ENCODE measurements at regions not wholly inside any gene's neighbourhood (a gene's known extent, or its start where the extent isn't known, plus 50 kb on each side); places are given as distances from the start of the nearest gene placed in this dataset.

GRCh38 chr12:3341594-3341993 is 149.4 kb upstream of the PRMT8 start:
- TF ChIP-seq, protein P1, sequence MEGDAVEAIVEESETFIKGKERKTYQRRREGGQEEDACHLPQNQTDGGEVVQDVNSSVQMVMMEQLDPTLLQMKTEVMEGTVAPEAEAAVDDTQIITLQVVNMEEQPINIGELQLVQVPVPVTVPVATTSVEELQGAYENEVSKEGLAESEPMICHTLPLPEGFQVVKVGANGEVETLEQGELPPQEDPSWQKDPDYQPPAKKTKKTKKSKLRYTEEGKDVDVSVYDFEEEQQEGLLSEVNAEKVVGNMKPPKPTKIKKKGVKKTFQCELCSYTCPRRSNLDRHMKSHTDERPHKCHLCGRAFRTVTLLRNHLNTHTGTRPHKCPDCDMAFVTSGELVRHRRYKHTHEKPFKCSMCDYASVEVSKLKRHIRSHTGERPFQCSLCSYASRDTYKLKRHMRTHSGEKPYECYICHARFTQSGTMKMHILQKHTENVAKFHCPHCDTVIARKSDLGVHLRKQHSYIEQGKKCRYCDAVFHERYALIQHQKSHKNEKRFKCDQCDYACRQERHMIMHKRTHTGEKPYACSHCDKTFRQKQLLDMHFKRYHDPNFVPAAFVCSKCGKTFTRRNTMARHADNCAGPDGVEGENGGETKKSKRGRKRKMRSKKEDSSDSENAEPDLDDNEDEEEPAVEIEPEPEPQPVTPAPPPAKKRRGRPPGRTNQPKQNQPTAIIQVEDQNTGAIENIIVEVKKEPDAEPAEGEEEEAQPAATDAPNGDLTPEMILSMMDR (IDR thresholded peaks at IDR 0.05): no peak
- no peak for TF ChIP-seq POLR2A (IDR thresholded peaks at IDR 0.05; ENCODE audit: low read depth)

All from esophagus muscularis mucosa (tissue), 3 donors.